ENCODE measurements at regions not wholly inside any gene's neighbourhood (a gene's known extent, or its start where the extent isn't known, plus 50 kb on each side); places are given as distances from the start of the nearest gene placed in this dataset.
"Not testable (repeated sequence)": the region's sequence is repeated elsewhere in the genome, so short reads cannot be mapped to it uniquely, and the experiment has no call there.

GRCh38 chr12:111234491-111234890 is 134.4 kb downstream of the PHETA1 start:
- not testable (repeated sequence) for TF ChIP-seq CTCF (IDR thresholded peaks at IDR 0.05); ZFX (IDR thresholded peaks at IDR 0.05; ENCODE audit: borderline replicate concordance)
